ENCODE measurements at regions not wholly inside any gene's neighbourhood (a gene's known extent, or its start where the extent isn't known, plus 50 kb on each side); places are given as distances from the start of the nearest gene placed in this dataset.

DNA sequence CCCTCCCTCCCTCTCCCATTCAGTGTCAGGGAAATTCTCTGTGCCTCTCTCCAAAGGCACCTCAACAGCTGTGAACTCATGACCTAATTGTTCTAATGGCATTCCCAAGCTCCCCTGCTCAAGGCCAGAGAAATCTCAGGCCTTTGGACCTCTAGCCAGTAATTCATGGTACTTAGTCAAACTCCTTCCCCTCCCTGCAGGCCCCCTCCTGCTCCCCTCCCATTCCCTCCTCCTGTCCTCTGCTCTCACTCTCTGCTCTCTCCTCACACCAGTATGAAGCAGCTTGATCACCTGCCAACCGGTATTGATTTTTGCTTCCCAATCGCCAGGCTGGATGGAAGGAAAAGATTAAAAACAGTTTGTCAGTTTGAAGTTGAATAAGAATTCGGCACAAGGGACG is 370.5 kb upstream of the PBX1 start:
- intact Hi-C loops (cut with DNase I) = no loop called here
- Histone ChIP-seq H3K4me1 (replicated peaks) (no peaks in the 10 kb centered on the region), H3K27ac (no peak overlapping the region), H3K9me3 (no peaks in the 10 kb centered on the region), H3K4me3 (no peak overlapping the region), H3K36me3 (no peaks in the 10 kb centered on the region), H3K27me3 (replicated peaks; ENCODE audit: insufficient read depth) (no peaks in the 10 kb centered on the region)
- 65% methylated on average over 4 of the region's 4 CpGs for WGBS
- TF ChIP-seq POLR2AphosphoS5 (IDR thresholded peaks at IDR 0.05) = no peak
- TF ChIP-seq, protein P1, sequence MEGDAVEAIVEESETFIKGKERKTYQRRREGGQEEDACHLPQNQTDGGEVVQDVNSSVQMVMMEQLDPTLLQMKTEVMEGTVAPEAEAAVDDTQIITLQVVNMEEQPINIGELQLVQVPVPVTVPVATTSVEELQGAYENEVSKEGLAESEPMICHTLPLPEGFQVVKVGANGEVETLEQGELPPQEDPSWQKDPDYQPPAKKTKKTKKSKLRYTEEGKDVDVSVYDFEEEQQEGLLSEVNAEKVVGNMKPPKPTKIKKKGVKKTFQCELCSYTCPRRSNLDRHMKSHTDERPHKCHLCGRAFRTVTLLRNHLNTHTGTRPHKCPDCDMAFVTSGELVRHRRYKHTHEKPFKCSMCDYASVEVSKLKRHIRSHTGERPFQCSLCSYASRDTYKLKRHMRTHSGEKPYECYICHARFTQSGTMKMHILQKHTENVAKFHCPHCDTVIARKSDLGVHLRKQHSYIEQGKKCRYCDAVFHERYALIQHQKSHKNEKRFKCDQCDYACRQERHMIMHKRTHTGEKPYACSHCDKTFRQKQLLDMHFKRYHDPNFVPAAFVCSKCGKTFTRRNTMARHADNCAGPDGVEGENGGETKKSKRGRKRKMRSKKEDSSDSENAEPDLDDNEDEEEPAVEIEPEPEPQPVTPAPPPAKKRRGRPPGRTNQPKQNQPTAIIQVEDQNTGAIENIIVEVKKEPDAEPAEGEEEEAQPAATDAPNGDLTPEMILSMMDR (IDR thresholded peaks at IDR 0.05) = no peak
- no peak for DNase-seq (ENCODE audit: low spot score)

- no peaks in the 10 kb centered on the region for H3K9me3 ChIP-seq
- H3K4me1 ChIP-seq (replicated peaks) = no peaks in the 10 kb centered on the region
- H3K27ac ChIP-seq = no peak overlapping the region
- no peaks in the 10 kb centered on the region for H3K36me3 ChIP-seq
- H3K27me3 ChIP-seq (replicated peaks; ENCODE audit: insufficient read depth) = no peaks in the 10 kb centered on the region
- no peak for DNase-seq (ENCODE audit: low spot score)
- H3K4me3 ChIP-seq = no peak overlapping the region
- TF ChIP-seq POLR2A (IDR thresholded peaks at IDR 0.05) = no peak
- TF ChIP-seq, protein P1 (IDR thresholded peaks at IDR 0.05) = no peak
- no peak for TF ChIP-seq POLR2AphosphoS5 (IDR thresholded peaks at IDR 0.05)
- intact Hi-C loops (cut with DNase I) = no loop called here
These were observed 367.8 kb upstream of the PBX1 start for GRCh38 chr1:164191191-164191590.

DNA sequence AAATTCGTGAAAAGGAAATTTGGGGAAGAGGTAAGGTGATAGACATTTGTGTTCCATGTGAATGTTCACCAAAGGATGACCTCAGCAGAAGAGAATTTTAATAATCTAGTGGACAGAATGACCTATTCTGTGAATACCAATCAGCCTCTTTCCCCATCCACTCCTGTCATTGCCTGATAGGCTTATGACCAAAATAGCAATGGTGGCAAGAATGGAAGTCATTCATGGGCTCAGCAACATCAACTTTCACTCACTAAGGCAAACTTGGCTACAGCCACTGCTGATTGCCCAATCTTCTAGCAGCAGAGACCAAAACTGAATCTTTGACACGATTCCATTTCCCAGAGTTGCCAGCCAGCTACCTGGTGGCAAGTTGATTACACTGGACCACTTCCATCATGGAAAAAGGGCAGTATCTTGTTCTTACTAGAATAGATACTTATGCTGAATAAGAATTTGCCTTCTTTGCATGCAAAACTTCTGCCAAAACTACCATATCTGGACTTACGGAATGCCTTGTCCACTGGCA is 348.7 kb upstream of the PBX1 start:
- WGBS = 93% methylated on average over 3 of the region's 3 CpGs
- Histone ChIP-seq H3K4me1 (replicated peaks) (no peaks in the 10 kb centered on the region), H3K36me3 (no peaks in the 10 kb centered on the region), H3K27me3 (replicated peaks; ENCODE audit: insufficient read depth) (no peaks in the 10 kb centered on the region), H3K4me3 (no peak overlapping the region), H3K27ac (no peak overlapping the region), H3K9me3 (no peaks in the 10 kb centered on the region)
- TF ChIP-seq, protein P1 (IDR thresholded peaks at IDR 0.05) = no peak
- TF ChIP-seq POLR2AphosphoS5 (IDR thresholded peaks at IDR 0.05) (no peak), POLR2A (IDR thresholded peaks at IDR 0.05) (no peak)
- intact Hi-C loops (cut with DNase I) = no loop called here
- no peak for DNase-seq (ENCODE audit: low spot score)

DNA sequence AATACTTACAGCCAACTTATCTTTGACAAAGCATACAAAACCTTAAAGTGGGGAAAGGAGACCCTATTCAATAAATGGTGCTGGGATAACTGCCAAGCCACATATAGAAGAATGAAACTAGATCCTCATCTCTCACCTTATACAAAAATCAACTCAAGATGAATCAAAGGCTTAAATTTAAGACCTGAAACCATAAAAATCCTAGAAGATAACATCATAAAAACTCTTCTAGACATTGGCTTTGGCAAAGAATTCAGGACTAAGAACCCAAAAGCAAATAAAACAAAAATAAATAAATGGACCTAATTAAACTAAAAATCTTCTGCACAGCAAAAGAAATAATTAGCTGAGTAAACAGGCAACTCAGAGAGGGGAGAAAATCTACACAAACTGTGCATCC is 335.6 kb upstream of the PBX1 start:
- Histone ChIP-seq H3K9me3 (no peaks in the 10 kb centered on the region), H3K4me1 (replicated peaks) (no peaks in the 10 kb centered on the region), H3K4me3 (no peak overlapping the region), H3K36me3 (no peaks in the 10 kb centered on the region), H3K27me3 (replicated peaks; ENCODE audit: insufficient read depth) (no peaks in the 10 kb centered on the region), H3K27ac (no peak overlapping the region)
- TF ChIP-seq, protein P1 (IDR thresholded peaks at IDR 0.05) = no peak
- no peak for TF ChIP-seq POLR2AphosphoS5 (IDR thresholded peaks at IDR 0.05)
- no peak for TF ChIP-seq POLR2A (IDR thresholded peaks at IDR 0.05)
- no peak for DNase-seq (ENCODE audit: low spot score)
- intact Hi-C loops (cut with DNase I) = no loop called here

GRCh38 chr1:164225011-164225410 is 334.0 kb upstream of the PBX1 start:
- 93% methylated on average over 2 of the region's 2 CpGs for WGBS

More at GRCh38 chr1:164225011-164225410, 334.0 kb upstream of the PBX1 start:
- Histone ChIP-seq H3K4me1 (replicated peaks) (no peaks in the 10 kb centered on the region), H3K9me3 (no peaks in the 10 kb centered on the region), H3K4me3 (no peak overlapping the region), H3K36me3 (no peaks in the 10 kb centered on the region), H3K27ac (no peak overlapping the region), H3K27me3 (replicated peaks; ENCODE audit: insufficient read depth) (no peaks in the 10 kb centered on the region)
- no peak for DNase-seq (ENCODE audit: low spot score)
- intact Hi-C loops (cut with DNase I) = no loop called here
- TF ChIP-seq, protein P1 (IDR thresholded peaks at IDR 0.05) = no peak
- TF ChIP-seq POLR2AphosphoS5 (IDR thresholded peaks at IDR 0.05) (no peak), POLR2A (IDR thresholded peaks at IDR 0.05) (no peak)

All from prostate gland (tissue), 2 donors.